SU-DHL-6 (cell line): ENCODE measurements at regions not wholly inside any gene's neighbourhood (a gene's known extent, or its start where the extent isn't known, plus 50 kb on each side); places are given as distances from the start of the nearest gene placed in this dataset.

ENCODE experiments used
- H2AFZ ChIP-seq: fragments of 200-600 bp; sonication (generic); 2 replicates; pipeline ENCODE4 v1.6.1; 2014; ENCODE audit warnings: low read depth, mild to moderate bottlenecking, moderate library complexity, mixed read lengths, antibody characterized with exemption, low read length; ENCODE audit not compliant: severe bottlenecking
- H3F3A ChIP-seq: fragments of 200-600 bp; shearing (Covaris generic); 2 replicates; pipeline ENCODE4 v1.6.0; 2016; ENCODE audit warnings: antibody characterized with exemption, mild to moderate bottlenecking; ENCODE audit not compliant: insufficient read depth
- H3K27ac ChIP-seq: fragments of 200-600 bp; sonication (generic); 2 replicates; pipeline ENCODE4 v1.5.1; 2016; ENCODE audit warnings: low read depth, mild to moderate bottlenecking, low read length, moderate library complexity, mixed read lengths
- H3K27me3 ChIP-seq: fragments of 200-600 bp; sonication (generic), shearing (Covaris generic); 2 replicates; pipeline ENCODE4 v1.6.0; 2014; ENCODE audit warnings: mild to moderate bottlenecking, low read length
- H3K36me3 ChIP-seq: fragments of 200-600 bp; sonication (generic); 2 replicates; pipeline ENCODE4 v1.6.1; 2014; ENCODE audit warnings: mild to moderate bottlenecking, low read length, mixed read lengths
- H3K4me2 ChIP-seq: fragments of 300-600, 200-600 bp; shearing (Covaris generic), sonication (generic); 2 replicates; pipeline ENCODE4 v1.6.0; 2014; ENCODE audit warnings: low read length, low read depth, mild to moderate bottlenecking; ENCODE audit not compliant: poor library complexity, severe bottlenecking
- H3K4me3 ChIP-seq: fragments of 200-600 bp; sonication (generic); 2 replicates; pipeline ENCODE4 v1.5.1; 2014; ENCODE audit warnings: antibody characterized with exemption, low read length, mild to moderate bottlenecking, mixed read lengths; ENCODE audit not compliant: insufficient read depth, poor library complexity, severe bottlenecking
- H3K79me2 ChIP-seq: fragments of 200-600 bp; sonication (generic); 2 replicates; pipeline ENCODE4 v1.6.1; 2014; ENCODE audit warnings: mild to moderate bottlenecking, low read length, moderate library complexity; ENCODE audit not compliant: insufficient read depth
- H3K9ac ChIP-seq: fragments of 200-600 bp; sonication (generic); 2 replicates; pipeline ENCODE4 v1.7.0; 2014; ENCODE audit warnings: mild to moderate bottlenecking, low read length
- H3K9me2 ChIP-seq: fragments of 200-600 bp; sonication (generic); replicated peaks from 2 replicates; pipeline ENCODE4 v1.6.1; 2014; ENCODE audit warnings: low read length; ENCODE audit not compliant: insufficient read depth
- H3K9me3 ChIP-seq: fragments of 200-600 bp; sonication (generic); 2 replicates; pipeline ENCODE4 v1.6.1; 2014; ENCODE audit warnings: low read length, mixed read lengths; ENCODE audit not compliant: insufficient read depth
- H4K20me1 ChIP-seq: fragments of 200-600 bp; sonication (generic); 2 replicates; pipeline ENCODE4 v1.6.1; 2014; ENCODE audit warnings: low read depth, mild to moderate bottlenecking, antibody characterized with exemption, low read length, moderate library complexity, mixed read lengths
- CTCF ChIP-seq: fragments of 200-600 bp; sonication (generic); IDR thresholded peaks from one replicate; pipeline ENCODE4 v1.5.1; 2017; ENCODE audit warnings: antibody characterized with exemption, mild to moderate bottlenecking, low read length, moderate library complexity; ENCODE audit not compliant: insufficient read depth, poor library complexity, severe bottlenecking
- EZH2phosphoT487 ChIP-seq: fragments of 200-600 bp; sonication (generic), shearing (Covaris generic); conservative IDR thresholded peaks from 2 replicates; pipeline ENCODE4 v1.6.1; 2018; ENCODE audit warnings: mild to moderate bottlenecking, antibody characterized with exemption, low read length, moderate library complexity, mixed read lengths

GRCh38 chrX:126065901-126066660 is 100.0 kb downstream of the DCAF12L2 start:
- Histone ChIP-seq H3K27me3 (no peaks in the 10 kb centered on the region), H3K9ac (no peak overlapping the region), H4K20me1 (no peaks in the 10 kb centered on the region), H3K4me3 (no peak overlapping the region), H3K4me2 (no peak overlapping the region), H3F3A (no peaks in the 10 kb centered on the region), H3K9me3 (no peaks in the 10 kb centered on the region), H2AFZ (no peak overlapping the region), H3K36me3 (no peaks in the 10 kb centered on the region), H3K9me2 (no peaks in the 10 kb centered on the region), H3K27ac (no peak overlapping the region), H3K79me2 (no peaks in the 10 kb centered on the region)
- TF ChIP-seq EZH2phosphoT487 (no peak), CTCF (no peak)
